GM12864 (cell line): ENCODE measurements at regions not wholly inside any gene's neighbourhood (a gene's known extent, or its start where the extent isn't known, plus 50 kb on each side); places are given as distances from the start of the nearest gene placed in this dataset.
A peak's percentile ranks its signal among the peaks of the same experiment; 100 is the strongest.

Experiments
- DNase-seq: peaks from one replicate; pipeline ENCODE4 v3.0.0-alpha.2; 2011; ENCODE audit warnings: low read depth
- H3K4me3 ChIP-seq: 2 replicates; pipeline ENCODE4 v1.5.1; 2011; ENCODE audit warnings: mild to moderate bottlenecking, low read depth, low read length, control low read depth
- TF ChIP-seq, protein P1 (sequence below): IDR thresholded peaks from 2 replicates; pipeline ENCODE4 v1.5.1; 2011; ENCODE audit warnings: low read depth, mild to moderate bottlenecking, moderate library complexity, low read length, control low read depth, inconsistent platforms; ENCODE audit errors: missing control alignments

DNA sequence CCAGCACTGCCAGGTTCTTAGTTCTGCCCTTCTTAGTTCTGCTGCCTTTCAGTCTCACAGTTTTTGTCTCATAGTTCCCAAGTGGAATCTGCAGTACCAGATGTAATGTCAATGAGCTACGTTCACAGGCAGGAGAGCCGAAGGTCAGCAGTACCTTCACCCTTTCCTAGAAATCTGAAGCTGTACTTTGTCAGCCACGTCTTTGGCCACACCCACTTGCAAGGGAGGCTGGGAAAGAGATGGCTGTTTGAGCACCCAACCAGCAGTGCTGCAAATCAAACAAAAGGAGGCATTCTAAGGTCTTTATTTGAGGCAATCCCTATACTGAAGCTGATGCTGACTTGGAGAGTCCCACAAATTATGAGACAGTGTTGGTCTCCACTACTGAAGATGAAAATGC is 199.1 kb upstream of the NPY2R start:
- no peak for DNase-seq
- H3K4me3 ChIP-seq = no peak overlapping the region
- TF ChIP-seq, protein P1, sequence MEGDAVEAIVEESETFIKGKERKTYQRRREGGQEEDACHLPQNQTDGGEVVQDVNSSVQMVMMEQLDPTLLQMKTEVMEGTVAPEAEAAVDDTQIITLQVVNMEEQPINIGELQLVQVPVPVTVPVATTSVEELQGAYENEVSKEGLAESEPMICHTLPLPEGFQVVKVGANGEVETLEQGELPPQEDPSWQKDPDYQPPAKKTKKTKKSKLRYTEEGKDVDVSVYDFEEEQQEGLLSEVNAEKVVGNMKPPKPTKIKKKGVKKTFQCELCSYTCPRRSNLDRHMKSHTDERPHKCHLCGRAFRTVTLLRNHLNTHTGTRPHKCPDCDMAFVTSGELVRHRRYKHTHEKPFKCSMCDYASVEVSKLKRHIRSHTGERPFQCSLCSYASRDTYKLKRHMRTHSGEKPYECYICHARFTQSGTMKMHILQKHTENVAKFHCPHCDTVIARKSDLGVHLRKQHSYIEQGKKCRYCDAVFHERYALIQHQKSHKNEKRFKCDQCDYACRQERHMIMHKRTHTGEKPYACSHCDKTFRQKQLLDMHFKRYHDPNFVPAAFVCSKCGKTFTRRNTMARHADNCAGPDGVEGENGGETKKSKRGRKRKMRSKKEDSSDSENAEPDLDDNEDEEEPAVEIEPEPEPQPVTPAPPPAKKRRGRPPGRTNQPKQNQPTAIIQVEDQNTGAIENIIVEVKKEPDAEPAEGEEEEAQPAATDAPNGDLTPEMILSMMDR = no peak

DNA sequence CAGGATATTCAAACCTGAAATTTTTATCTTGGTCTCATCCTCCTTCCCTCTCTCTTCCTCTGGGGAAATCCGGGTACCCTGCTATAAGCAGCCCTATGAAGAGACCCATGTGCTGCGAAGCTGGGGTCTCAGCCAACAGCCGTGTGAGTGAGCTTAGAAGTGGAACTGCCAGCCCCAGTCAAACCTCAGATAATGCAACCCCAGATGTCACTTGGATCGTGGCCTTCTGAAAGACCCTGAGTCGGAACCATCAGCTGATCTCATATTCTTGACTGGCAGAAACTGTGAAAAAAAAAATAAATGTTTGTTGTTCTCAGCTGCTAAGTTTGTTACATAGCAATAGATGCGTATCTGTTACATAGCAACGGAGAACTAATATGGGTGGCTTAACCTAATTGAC is 198.1 kb upstream of the NPY2R start:
- DNase-seq = no peak
- no peak overlapping the region for H3K4me3 ChIP-seq
- TF ChIP-seq, protein P1 = no peak

DNA sequence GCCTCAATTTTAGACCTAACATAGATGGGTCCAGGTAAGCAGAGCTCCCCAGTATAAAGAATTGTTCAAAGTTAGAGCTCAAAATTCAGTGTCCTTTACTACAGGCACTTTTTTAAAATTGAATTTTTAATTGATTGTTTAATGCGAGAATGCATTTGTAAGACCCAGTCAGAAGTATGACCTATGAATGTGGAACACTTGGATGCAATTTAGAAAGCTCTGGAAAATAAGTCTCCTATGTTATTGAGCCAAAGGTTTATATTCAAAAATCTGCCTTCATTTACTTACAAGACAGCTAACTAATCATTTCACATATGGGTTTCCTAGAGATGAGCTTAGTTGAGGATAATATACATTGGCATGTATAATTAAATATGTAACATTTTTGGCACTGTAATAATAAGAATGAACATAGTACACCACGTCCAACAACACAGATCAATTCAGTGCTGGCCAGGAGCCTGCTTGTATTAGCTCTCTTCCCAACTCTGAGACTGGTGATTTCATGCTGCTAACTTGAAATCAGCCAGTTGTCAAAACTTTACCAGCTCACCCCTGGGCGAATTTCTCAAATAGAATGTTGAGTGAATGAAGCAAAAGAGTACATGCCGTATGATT is 197.2 kb upstream of the NPY2R start:
- TF ChIP-seq, protein P1 = no peak
- no peak for DNase-seq
- no peak overlapping the region for H3K4me3 ChIP-seq

DNA sequence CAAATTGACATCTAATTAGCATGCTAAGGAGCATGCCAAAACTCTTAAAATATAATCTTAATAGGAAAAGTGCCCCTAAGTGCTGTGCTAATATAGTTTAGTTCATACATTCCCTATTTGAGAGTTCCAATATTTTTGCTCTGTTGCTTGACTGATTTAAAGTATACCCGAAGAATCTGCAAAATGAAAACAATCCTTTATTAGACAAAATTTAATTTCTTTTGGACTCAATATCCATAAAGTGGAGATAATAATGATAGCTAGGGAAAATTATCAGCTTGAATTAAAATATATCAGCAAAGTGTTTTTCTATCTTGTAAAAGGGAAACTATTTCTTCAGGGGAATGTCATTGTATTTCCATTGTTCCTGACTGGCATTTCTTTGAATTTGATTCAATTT is 196.0 kb upstream of the NPY2R start:
- TF ChIP-seq, protein P1 = no peak
- H3K4me3 ChIP-seq = no peak overlapping the region
- no peak for DNase-seq

DNA sequence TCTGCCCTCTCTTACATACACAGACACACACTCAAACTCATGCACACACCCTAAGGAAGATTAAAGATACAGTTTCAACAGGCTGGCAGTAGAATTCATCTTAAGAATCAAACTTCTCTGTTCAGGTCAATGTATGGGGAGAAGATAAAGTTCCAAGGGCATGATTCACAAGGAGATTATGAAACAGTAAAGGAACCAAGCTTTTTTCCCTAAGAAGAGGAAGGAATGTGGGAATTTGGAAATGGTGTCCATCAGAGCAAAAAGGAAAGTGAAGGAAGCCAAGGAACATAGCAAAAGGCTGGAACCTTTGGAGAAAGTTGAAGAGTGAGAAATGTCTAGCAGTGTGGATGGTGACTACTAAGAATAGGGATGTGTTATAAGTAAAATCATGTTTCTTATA is 191.0 kb upstream of the NPY2R start:
- DNase-seq = no peak
- TF ChIP-seq, protein P1 = no peak
- no peak overlapping the region for H3K4me3 ChIP-seq

DNA sequence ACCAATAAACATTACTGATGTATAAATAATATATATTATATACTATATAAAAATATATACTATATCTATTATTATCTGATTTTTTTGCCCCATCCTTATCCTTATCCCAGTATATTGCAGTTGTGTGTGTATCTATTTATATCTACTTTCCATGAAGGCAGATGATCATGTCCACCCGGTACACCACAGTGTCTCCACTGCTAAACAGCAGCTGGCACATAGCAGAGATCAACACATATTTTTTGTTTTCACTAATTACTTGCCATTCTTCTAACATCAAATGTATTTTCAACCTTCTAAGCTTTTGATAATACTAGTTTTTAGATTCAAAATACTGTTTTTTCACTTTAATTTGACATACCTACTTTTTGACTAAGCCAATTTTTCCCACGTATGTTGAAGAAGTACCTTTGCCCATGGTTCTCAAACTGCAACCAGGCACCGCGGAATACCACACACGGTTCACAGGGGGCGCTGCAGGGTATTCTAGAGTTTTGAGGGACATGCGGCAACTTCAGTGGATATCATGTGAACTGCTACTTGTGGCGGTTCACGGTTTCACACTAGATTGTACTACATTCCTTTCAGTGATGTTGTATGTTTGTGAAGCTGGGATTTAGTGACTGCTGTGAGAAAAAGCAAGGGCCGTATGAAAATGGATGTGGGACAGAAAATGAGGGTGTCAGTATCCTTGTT is 182.5 kb upstream of the NPY2R start:
- DNase-seq = peak; percentile 8
- TF ChIP-seq, protein P1 = peak; percentile 58
- no peak overlapping the region for H3K4me3 ChIP-seq

DNA sequence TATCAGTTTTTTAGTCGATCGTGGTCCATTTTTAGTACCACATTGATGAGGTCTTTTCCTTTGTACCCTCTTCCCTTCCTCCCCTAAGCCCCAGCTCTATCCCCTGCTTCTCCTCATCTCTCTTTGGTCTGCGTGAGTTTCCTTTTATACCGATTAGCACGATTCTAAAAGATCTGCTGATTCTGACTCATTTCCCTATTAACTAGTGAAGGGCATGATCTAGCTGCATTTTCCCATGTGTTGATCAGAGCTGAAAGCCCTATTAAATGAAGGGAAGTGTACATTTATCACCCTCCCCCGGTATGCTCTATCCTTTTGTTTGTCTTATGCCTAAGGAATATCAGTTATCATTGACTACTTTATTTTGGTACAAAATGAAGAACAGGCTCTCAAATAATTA is 181.7 kb upstream of the NPY2R start:
- DNase-seq = no peak
- no peak overlapping the region for H3K4me3 ChIP-seq
- TF ChIP-seq, protein P1 = no peak
